Activated CD4-positive, alpha-beta T cell treated with anti-CD3 and anti-CD28 coated beads, Interleukin-2, amount 10 ng/mL, durations not matched to agents 7 days and 5 days (primary cell): ENCODE measurements at regions not wholly inside any gene's neighbourhood (a gene's known extent, or its start where the extent isn't known, plus 50 kb on each side); places are given as distances from the start of the nearest gene placed in this dataset.
"Not testable (repeated sequence)": the region's sequence is repeated elsewhere in the genome, so short reads cannot be mapped to it uniquely, and the experiment has no call there.

ENCODE experiments used
- CTCF ChIA-PET: fragments of 350-600 bp; sonication (Branson Sonifier 250); formaldehyde crosslinking; loops from one replicate; lab custom pipeline; 2021; ENCODE audit warnings: antibody characterized with exemption; lab: Charles Lee
- POLR2A ChIA-PET: fragments of 350-600 bp; sonication (Branson Sonifier 250); formaldehyde crosslinking; loops from one replicate; lab custom pipeline; 2021; ENCODE audit warnings: antibody characterized with exemption; lab: Charles Lee
- DNase-seq: peaks from one replicate; pipeline ENCODE4 v3.0.0-alpha.2; 2020
- H3K27ac Mint-ChIP-seq: one replicate; pipeline ENCODE4 v1.8.0; 2021; ENCODE audit warnings: mild to moderate bottlenecking, moderate library complexity, mixed read lengths
- H3K27me3 Mint-ChIP-seq: one replicate; pipeline ENCODE4 v1.8.0; 2021; ENCODE audit warnings: mixed read lengths
- H3K36me3 Mint-ChIP-seq: one replicate; pipeline ENCODE4 v1.8.0; 2021; ENCODE audit warnings: low read depth, mixed read lengths
- H3K4me1 Mint-ChIP-seq: one replicate; pipeline ENCODE4 v1.8.0; 2021; ENCODE audit warnings: mixed read lengths
- H3K4me3 Mint-ChIP-seq: one replicate; pipeline ENCODE4 v1.8.0; 2021; ENCODE audit warnings: mild to moderate bottlenecking, moderate library complexity, mixed read lengths
- H3K9me3 Mint-ChIP-seq: one replicate; pipeline ENCODE4 v1.8.0; 2021; ENCODE audit warnings: mixed read lengths

DNA sequence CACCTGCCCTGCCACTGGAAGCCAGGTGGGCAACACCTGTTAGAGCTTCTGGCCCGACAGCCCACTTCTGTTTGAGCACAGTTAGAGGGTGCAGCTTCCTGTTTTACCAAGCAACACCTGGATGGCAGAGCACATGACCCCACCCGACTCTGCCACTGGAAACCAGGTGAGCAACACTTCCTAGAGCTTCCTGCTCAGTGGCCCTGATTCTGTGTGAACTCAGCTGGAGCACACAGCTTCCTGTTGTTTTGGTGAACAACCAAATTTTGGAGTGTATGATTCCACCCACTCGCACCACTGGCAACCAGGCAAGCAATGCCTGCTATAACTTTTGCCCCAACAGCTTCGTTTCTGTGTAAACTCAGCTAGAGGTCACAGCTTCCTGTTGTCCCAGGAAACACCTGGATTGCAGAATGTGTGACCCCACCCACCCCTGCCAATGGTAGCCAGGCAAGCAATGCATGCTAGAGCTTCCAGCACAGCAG lies 163.8 kb upstream of the KLF8 start:
- peak; percentile 8 for DNase-seq
- H3K4me3 Mint-ChIP-seq, result no peak overlapping the region
- H3K4me1 Mint-ChIP-seq, result peaks cover 16% of the 10 kb centered on the region
- peak overlapping the region; percentile 83 for H3K27ac Mint-ChIP-seq
- CTCF ChIA-PET, result no interaction called here
- POLR2A ChIA-PET, result no interaction called here
- peaks cover 4% of the 10 kb centered on the region for H3K9me3 Mint-ChIP-seq
- H3K27me3 Mint-ChIP-seq, result no peaks in the 10 kb centered on the region
- no peaks in the 10 kb centered on the region for H3K36me3 Mint-ChIP-seq

DNA sequence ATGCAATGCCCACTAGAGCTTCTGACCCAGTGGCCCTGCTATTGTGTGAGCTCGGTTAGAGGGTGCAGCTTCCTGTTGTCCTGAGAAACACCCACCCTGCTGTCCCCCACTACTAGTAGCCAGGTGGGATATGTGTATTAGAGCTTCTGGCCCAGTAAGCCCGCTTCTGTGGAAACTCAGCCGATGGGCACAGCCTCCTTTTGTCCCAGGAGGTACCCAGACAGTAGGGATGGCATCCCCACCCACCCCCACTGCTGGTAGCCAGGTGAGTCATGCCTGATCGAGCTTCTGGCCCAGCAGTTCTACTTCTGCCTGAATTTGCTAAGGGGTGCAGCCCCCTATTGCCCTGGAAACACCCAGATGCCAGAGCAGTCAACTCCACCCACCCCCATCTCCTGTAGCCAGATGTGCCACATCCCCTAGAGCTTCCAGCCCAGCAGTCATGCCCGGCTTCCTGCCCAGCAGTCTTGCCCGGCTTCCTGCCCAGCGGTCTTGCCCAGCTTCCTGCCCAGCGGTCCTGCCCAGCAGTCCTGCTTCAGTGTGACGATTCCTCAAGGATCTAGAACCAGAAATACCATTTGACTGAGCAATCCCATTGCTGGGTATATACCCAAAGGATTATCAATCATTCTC lies 162.7 kb upstream of the KLF8 start:
- no peak overlapping the region for H3K4me3 Mint-ChIP-seq
- ChIA-PET POLR2A (no interaction called here), CTCF (no interaction called here)
- H3K9me3 Mint-ChIP-seq, result peaks cover 4% of the 10 kb centered on the region
- H3K4me1 Mint-ChIP-seq, result peaks cover 16% of the 10 kb centered on the region
- no peak overlapping the region for H3K27ac Mint-ChIP-seq
- H3K36me3 Mint-ChIP-seq, result no peaks in the 10 kb centered on the region
- DNase-seq, result no peak
- no peaks in the 10 kb centered on the region for H3K27me3 Mint-ChIP-seq

DNA sequence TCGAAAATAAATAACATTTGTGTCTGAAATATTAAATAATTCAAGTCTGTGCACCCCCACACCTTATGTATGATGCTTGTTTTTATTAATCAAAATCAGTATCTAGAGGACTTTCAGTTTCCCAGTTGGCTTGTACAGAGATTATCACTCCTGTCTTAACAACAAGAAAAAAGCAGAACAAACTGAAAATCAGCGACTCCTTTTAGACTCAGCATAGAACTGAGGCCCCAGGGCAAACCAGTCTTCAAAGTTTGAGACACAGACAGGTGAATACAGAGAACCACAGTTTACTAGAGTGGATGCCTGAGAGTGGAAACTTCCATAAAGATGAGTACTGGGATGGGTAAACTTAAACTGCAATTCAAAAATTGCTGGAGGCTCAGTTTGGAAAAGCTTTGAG lies 142.8 kb upstream of the KLF8 start:
- Mint-ChIP-seq H3K36me3 (no peaks in the 10 kb centered on the region), H3K4me3 (no peak overlapping the region), H3K27me3 (no peaks in the 10 kb centered on the region), H3K4me1 (no peaks in the 10 kb centered on the region), H3K27ac (no peak overlapping the region), H3K9me3 (no peaks in the 10 kb centered on the region)
- CTCF ChIA-PET, result no interaction called here
- POLR2A ChIA-PET, result no interaction called here
- no peak for DNase-seq

GRCh38 chrX:56099271-56099670 lies 132.9 kb upstream of the KLF8 start:
- no peaks in the 10 kb centered on the region for H3K4me1 Mint-ChIP-seq
- H3K9me3 Mint-ChIP-seq, result no peaks in the 10 kb centered on the region
- no peak for DNase-seq
- H3K27ac Mint-ChIP-seq, result no peak overlapping the region
- no peaks in the 10 kb centered on the region for H3K36me3 Mint-ChIP-seq
- no peak overlapping the region for H3K4me3 Mint-ChIP-seq
- ChIA-PET POLR2A (no interaction called here), CTCF (no interaction called here)
- H3K27me3 Mint-ChIP-seq, result no peaks in the 10 kb centered on the region

DNA sequence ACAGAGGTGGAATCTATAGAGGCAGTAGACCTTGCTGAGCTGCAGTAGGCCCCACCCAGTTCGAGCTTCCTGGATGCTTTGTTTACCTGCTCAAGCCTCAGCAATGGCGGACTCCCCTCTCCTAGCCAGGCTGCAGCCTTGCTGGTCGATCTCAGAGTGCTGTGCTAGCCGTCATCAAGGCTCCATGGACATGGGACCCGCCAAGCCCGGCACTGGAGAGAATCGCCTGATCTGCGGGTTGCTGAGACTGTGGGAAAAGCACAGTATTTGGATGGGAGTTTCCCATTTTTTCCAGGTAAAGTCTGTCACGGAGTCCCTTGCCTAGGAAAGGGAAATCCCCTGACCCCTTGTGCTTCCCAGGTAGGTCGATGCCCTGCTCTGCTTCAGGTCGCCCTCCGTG lies 124.8 kb upstream of the KLF8 start:
- H3K27ac Mint-ChIP-seq, result no peak overlapping the region
- no peaks in the 10 kb centered on the region for H3K27me3 Mint-ChIP-seq
- CTCF ChIA-PET, result no interaction called here
- no peak overlapping the region for H3K4me3 Mint-ChIP-seq
- H3K9me3 Mint-ChIP-seq, result no peaks in the 10 kb centered on the region
- H3K4me1 Mint-ChIP-seq, result no peaks in the 10 kb centered on the region
- DNase-seq, result no peak
- no peaks in the 10 kb centered on the region for H3K36me3 Mint-ChIP-seq
- POLR2A ChIA-PET, result no interaction called here

- POLR2A ChIA-PET, result no interaction called here
- no peak for DNase-seq
- CTCF ChIA-PET, result no interaction called here
These were observed 118.2 kb upstream of the KLF8 start for GRCh38 chrX:56113785-56114436.

GRCh38 chrX:56114437-56114787 lies 117.7 kb upstream of the KLF8 start:
- DNase-seq, result no peak
- Mint-ChIP-seq H3K27me3 (no peaks in the 10 kb centered on the region), H3K36me3 (no peaks in the 10 kb centered on the region), H3K4me1 (no peaks in the 10 kb centered on the region), H3K9me3 (no peaks in the 10 kb centered on the region), H3K4me3 (no peak overlapping the region), H3K27ac (no peak overlapping the region)
- ChIA-PET POLR2A (no interaction called here), CTCF (no interaction called here)

More at GRCh38 chrX:56113785-56114436, 118.2 kb upstream of the KLF8 start:
- H3K27me3 Mint-ChIP-seq, result no peaks in the 10 kb centered on the region
- no peak overlapping the region for H3K4me3 Mint-ChIP-seq
- no peaks in the 10 kb centered on the region for H3K4me1 Mint-ChIP-seq
- H3K9me3 Mint-ChIP-seq, result no peaks in the 10 kb centered on the region
- H3K36me3 Mint-ChIP-seq, result no peaks in the 10 kb centered on the region
- H3K27ac Mint-ChIP-seq, result no peak overlapping the region

DNA sequence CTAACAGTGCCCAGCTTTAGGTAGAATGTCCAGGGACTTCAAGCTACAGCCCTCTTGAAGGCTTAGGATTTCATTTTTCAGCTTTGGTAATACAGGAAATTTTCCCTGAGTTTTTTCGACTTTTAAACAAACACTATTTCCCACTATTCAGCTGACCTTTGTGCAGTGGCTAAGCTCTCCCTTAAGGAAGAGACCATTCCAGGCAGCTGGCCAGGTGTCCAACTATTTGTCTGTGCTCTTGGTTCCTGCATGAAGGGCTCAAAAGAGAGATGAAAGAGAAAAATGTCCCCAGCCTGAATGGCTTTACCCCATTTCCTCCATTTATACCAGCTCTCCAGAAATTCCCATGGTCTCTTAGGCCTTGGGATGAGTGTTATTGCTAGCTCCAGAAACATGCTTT lies 111.9 kb upstream of the KLF8 start:
- H3K4me3 Mint-ChIP-seq, result no peak overlapping the region
- H3K4me1 Mint-ChIP-seq, result no peaks in the 10 kb centered on the region
- no peak for DNase-seq
- no peak overlapping the region for H3K27ac Mint-ChIP-seq
- H3K36me3 Mint-ChIP-seq, result no peaks in the 10 kb centered on the region
- H3K27me3 Mint-ChIP-seq, result no peaks in the 10 kb centered on the region
- ChIA-PET POLR2A (no interaction called here), CTCF (no interaction called here)
- no peaks in the 10 kb centered on the region for H3K9me3 Mint-ChIP-seq

GRCh38 chrX:56125946-56126345 lies 106.2 kb upstream of the KLF8 start:
- ChIA-PET CTCF (no interaction called here), POLR2A (no interaction called here)
- Mint-ChIP-seq H3K27me3 (no peaks in the 10 kb centered on the region), H3K4me3 (no peak overlapping the region), H3K36me3 (no peaks in the 10 kb centered on the region), H3K4me1 (no peaks in the 10 kb centered on the region), H3K9me3 (no peaks in the 10 kb centered on the region), H3K27ac (no peak overlapping the region)
- DNase-seq, result no peak

GRCh38 chrX:56130031-56130430 lies 102.1 kb upstream of the KLF8 start:
- DNase-seq, result no peak
- H3K4me3 Mint-ChIP-seq, result no peak overlapping the region
- H3K4me1 Mint-ChIP-seq, result no peaks in the 10 kb centered on the region
- peaks cover 4% of the 10 kb centered on the region for H3K9me3 Mint-ChIP-seq
- H3K27me3 Mint-ChIP-seq, result no peaks in the 10 kb centered on the region
- POLR2A ChIA-PET, result no interaction called here
- H3K36me3 Mint-ChIP-seq, result no peaks in the 10 kb centered on the region
- CTCF ChIA-PET, result interaction anchor here (0.6 kb wide), 1 partner anchor 43 kb away, joined by 4 read pairs; no protein-coding TSS in a partner anchor
- H3K27ac Mint-ChIP-seq, result no peak overlapping the region

DNA sequence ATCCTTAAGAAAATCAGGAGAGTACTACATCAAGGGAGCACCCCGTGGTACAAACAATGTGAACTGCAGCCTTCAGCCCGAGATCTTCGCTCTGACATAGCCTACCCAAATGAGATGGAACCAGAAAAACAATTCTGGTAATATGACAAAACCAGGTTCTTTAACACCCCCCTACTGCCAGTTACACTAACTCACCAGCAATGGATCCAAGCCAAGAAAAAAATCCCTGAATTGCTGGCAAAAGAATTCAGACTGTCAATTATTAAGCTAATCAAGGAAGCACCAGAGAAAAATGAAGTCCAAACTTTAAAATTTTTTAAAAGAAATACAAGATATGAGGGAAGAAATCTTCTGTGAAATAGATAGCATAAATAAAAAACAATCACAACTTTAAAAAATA lies 101.7 kb upstream of the KLF8 start:
- Mint-ChIP-seq H3K4me1 (no peaks in the 10 kb centered on the region), H3K36me3 (no peaks in the 10 kb centered on the region), H3K9me3 (peaks cover 4% of the 10 kb centered on the region), H3K4me3 (no peak overlapping the region), H3K27ac (no peak overlapping the region), H3K27me3 (no peaks in the 10 kb centered on the region)
- ChIA-PET POLR2A (no interaction called here), CTCF (interaction anchor here (0.6 kb wide), 1 partner anchor 43 kb away, joined by 4 read pairs; no protein-coding TSS in a partner anchor)
- no peak for DNase-seq

GRCh38 chrX:56164135-56164534 lies 68.0 kb upstream of the KLF8 start:
- H3K4me3 Mint-ChIP-seq, POLR2A ChIA-PET, H3K9me3 Mint-ChIP-seq, H3K27ac Mint-ChIP-seq, H3K36me3 Mint-ChIP-seq, H3K4me1 Mint-ChIP-seq, DNase-seq, CTCF ChIA-PET, H3K27me3 Mint-ChIP-seq: not testable (repeated sequence)
